ENCODE measurements at regions not wholly inside any gene's neighbourhood (a gene's known extent, or its start where the extent isn't known, plus 50 kb on each side); places are given as distances from the start of the nearest gene placed in this dataset.

GRCh38 chr3:33947272-33948195 is 149.1 kb downstream of the PDCD6IP start:
- FAIRE-seq, result peak; percentile 88
- H3K27me3 ChIP-seq (ENCODE audit: control insufficient read depth, insufficient read depth, low read length), result no peaks in the 10 kb centered on the region
- TF ChIP-seq CTCF (IDR thresholded peaks at IDR 0.05; ENCODE audit: insufficient read depth, low read length, severe bottlenecking), result no peak

GRCh38 chr3:33949074-33949473 is 150.6 kb downstream of the PDCD6IP start:
- TF ChIP-seq CTCF (IDR thresholded peaks at IDR 0.05; ENCODE audit: insufficient read depth, low read length, severe bottlenecking), result no peak
- DNase-seq (ENCODE audit: low read depth) (peak; percentile 78), FAIRE-seq (peak; percentile 40)
- Histone ChIP-seq H3K36me3 (ENCODE audit: control insufficient read depth, insufficient read depth, low read length) (no peaks in the 10 kb centered on the region), H3K27me3 (ENCODE audit: control insufficient read depth, insufficient read depth, low read length) (no peaks in the 10 kb centered on the region), H3K4me3 (ENCODE audit: low read depth, low read length) (no peak overlapping the region)

More at GRCh38 chr3:33947272-33948195, 149.1 kb downstream of the PDCD6IP start:
- Histone ChIP-seq H3K36me3 (ENCODE audit: control insufficient read depth, insufficient read depth, low read length) (no peaks in the 10 kb centered on the region), H3K4me3 (ENCODE audit: low read depth, low read length) (no peak overlapping the region)
- DNase-seq (ENCODE audit: low read depth), result no peak

- DNase-seq (ENCODE audit: low read depth) (no peak), FAIRE-seq (no peak)
Observed at GRCh38 chr3:33954956-33955355, 156.5 kb downstream of the PDCD6IP start.

GRCh38 chr3:33956206-33956605 is 157.8 kb downstream of the PDCD6IP start:
- no peak for DNase-seq (ENCODE audit: low read depth)
- TF ChIP-seq CTCF (IDR thresholded peaks at IDR 0.05; ENCODE audit: insufficient read depth, low read length, severe bottlenecking), result no peak
- FAIRE-seq, result no peak
- Histone ChIP-seq H3K4me3 (ENCODE audit: low read depth, low read length) (no peak overlapping the region), H3K27me3 (ENCODE audit: control insufficient read depth, insufficient read depth, low read length) (no peaks in the 10 kb centered on the region), H3K36me3 (ENCODE audit: control insufficient read depth, insufficient read depth, low read length) (no peaks in the 10 kb centered on the region)

More at GRCh38 chr3:33954956-33955355, 156.5 kb downstream of the PDCD6IP start:
- no peak overlapping the region for H3K4me3 ChIP-seq (ENCODE audit: low read depth, low read length)
- TF ChIP-seq CTCF (IDR thresholded peaks at IDR 0.05; ENCODE audit: insufficient read depth, low read length, severe bottlenecking), result peak; percentile 16
- no peaks in the 10 kb centered on the region for H3K36me3 ChIP-seq (ENCODE audit: control insufficient read depth, insufficient read depth, low read length)
- H3K27me3 ChIP-seq (ENCODE audit: control insufficient read depth, insufficient read depth, low read length), result no peaks in the 10 kb centered on the region

- DNase-seq (ENCODE audit: low read depth), result no peak
- H3K36me3 ChIP-seq (ENCODE audit: control insufficient read depth, insufficient read depth, low read length), result no peaks in the 10 kb centered on the region
- H3K27me3 ChIP-seq (ENCODE audit: control insufficient read depth, insufficient read depth, low read length), result no peaks in the 10 kb centered on the region
- TF ChIP-seq CTCF (IDR thresholded peaks at IDR 0.05; ENCODE audit: insufficient read depth, low read length, severe bottlenecking), result no peak
- FAIRE-seq, result no peak
- H3K4me3 ChIP-seq (ENCODE audit: low read depth, low read length), result no peak overlapping the region
Observed at GRCh38 chr3:33956776-33957175, 158.3 kb downstream of the PDCD6IP start.
